ENCODE measurements at regions not wholly inside any gene's neighbourhood (a gene's known extent, or its start where the extent isn't known, plus 50 kb on each side); places are given as distances from the start of the nearest gene placed in this dataset.

DNA sequence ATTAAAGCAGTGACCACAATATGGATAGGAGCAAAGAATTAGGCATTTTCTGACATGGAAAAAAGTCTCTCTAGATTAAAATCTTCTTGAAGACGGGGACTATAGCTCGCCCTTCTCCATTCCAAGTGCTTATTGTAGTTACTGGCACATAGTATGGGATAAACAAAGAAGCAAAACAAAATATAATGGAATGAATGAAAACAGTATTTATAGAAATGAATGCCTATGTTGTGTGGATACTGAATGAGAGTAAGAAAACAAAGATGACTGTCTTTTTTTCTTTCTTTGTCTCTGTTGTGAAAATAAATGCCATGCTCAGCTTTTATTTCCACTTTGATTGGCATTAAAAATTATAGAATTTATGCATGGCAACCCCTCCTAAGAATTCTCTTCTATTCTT, 1414.3 kb upstream of the ACO1 start:
- H3K4me1 ChIP-seq (ENCODE audit: control insufficient read depth, insufficient read depth, low read length) = no peaks in the 10 kb centered on the region
- no peak overlapping the region for H3K27ac ChIP-seq (ENCODE audit: extremely low read depth, low read depth, low read length)
- ChIA-PET POLR2A (no interaction called here), CTCF (no interaction called here)
- no peaks in the 10 kb centered on the region for H3K36me3 ChIP-seq (ENCODE audit: control insufficient read depth in 2 of 2, insufficient read depth in 1 of 2, low read length in 2 of 2)
- no peak overlapping the region for H3K4me3 ChIP-seq (ENCODE audit: low read depth, low read length)
- TF ChIP-seq, protein P1, sequence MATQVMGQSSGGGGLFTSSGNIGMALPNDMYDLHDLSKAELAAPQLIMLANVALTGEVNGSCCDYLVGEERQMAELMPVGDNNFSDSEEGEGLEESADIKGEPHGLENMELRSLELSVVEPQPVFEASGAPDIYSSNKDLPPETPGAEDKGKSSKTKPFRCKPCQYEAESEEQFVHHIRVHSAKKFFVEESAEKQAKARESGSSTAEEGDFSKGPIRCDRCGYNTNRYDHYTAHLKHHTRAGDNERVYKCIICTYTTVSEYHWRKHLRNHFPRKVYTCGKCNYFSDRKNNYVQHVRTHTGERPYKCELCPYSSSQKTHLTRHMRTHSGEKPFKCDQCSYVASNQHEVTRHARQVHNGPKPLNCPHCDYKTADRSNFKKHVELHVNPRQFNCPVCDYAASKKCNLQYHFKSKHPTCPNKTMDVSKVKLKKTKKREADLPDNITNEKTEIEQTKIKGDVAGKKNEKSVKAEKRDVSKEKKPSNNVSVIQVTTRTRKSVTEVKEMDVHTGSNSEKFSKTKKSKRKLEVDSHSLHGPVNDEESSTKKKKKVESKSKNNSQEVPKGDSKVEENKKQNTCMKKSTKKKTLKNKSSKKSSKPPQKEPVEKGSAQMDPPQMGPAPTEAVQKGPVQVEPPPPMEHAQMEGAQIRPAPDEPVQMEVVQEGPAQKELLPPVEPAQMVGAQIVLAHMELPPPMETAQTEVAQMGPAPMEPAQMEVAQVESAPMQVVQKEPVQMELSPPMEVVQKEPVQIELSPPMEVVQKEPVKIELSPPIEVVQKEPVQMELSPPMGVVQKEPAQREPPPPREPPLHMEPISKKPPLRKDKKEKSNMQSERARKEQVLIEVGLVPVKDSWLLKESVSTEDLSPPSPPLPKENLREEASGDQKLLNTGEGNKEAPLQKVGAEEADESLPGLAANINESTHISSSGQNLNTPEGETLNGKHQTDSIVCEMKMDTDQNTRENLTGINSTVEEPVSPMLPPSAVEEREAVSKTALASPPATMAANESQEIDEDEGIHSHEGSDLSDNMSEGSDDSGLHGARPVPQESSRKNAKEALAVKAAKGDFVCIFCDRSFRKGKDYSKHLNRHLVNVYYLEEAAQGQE (tag by site-specific recombination; IDR thresholded peaks at IDR 0.05) = no peak
- TF ChIP-seq ZNF133 (tag by site-specific recombination; IDR thresholded peaks at IDR 0.05) = no peak
- no peak for TF ChIP-seq ZNF654 (tag by site-specific recombination; IDR thresholded peaks at IDR 0.05; ENCODE audit: low read depth)
- no peak for TF ChIP-seq ZNF211 (tag by site-specific recombination; IDR thresholded peaks at IDR 0.05; ENCODE audit: low read depth)
- TF ChIP-seq ZNF658 (tag by site-specific recombination; IDR thresholded peaks at IDR 0.05) = no peak
- no peak for TF ChIP-seq ZNF707 (tag by site-specific recombination; IDR thresholded peaks at IDR 0.05)
- no peak for TF ChIP-seq ZNF292 (tag by site-specific recombination; IDR thresholded peaks at IDR 0.05; ENCODE audit: borderline replicate concordance, low read depth)
- TF ChIP-seq ZNF529 (tag by site-specific recombination; IDR thresholded peaks at IDR 0.05; ENCODE audit: insufficient replicate concordance) = no peak
- no peak for TF ChIP-seq ZNF37A (tag by site-specific recombination; IDR thresholded peaks at IDR 0.05)
- TF ChIP-seq ZNF433 (tag by site-specific recombination; IDR thresholded peaks at IDR 0.05; ENCODE audit: low read depth) = no peak
- no peak for TF ChIP-seq SETDB1 (IDR thresholded peaks at IDR 0.05; ENCODE audit: insufficient read length, low read length)
- no peak for TF ChIP-seq ZNF571 (tag by site-specific recombination; IDR thresholded peaks at IDR 0.05)
- TF ChIP-seq ZNF239 (tag by site-specific recombination; IDR thresholded peaks at IDR 0.05) = no peak
- no peak for TF ChIP-seq ZNF561 (tag by site-specific recombination; IDR thresholded peaks at IDR 0.05; ENCODE audit: borderline replicate concordance)
- TF ChIP-seq ZNF785 (tag by site-specific recombination; IDR thresholded peaks at IDR 0.05) = no peak
- TF ChIP-seq, protein P2, sequence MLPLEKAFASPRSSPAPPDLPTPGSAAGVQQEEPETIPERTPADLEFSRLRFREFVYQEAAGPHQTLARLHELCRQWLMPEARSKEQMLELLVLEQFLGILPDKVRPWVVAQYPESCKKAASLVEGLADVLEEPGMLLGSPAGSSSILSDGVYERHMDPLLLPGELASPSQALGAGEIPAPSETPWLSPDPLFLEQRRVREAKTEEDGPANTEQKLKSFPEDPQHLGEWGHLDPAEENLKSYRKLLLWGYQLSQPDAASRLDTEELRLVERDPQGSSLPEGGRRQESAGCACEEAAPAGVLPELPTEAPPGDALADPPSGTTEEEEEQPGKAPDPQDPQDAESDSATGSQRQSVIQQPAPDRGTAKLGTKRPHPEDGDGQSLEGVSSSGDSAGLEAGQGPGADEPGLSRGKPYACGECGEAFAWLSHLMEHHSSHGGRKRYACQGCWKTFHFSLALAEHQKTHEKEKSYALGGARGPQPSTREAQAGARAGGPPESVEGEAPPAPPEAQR (tag by site-specific recombination; IDR thresholded peaks at IDR 0.05) = no peak
- no peaks in the 10 kb centered on the region for H3K9me3 ChIP-seq (ENCODE audit: control insufficient read depth, insufficient read depth, low read depth, low read length)

DNA sequence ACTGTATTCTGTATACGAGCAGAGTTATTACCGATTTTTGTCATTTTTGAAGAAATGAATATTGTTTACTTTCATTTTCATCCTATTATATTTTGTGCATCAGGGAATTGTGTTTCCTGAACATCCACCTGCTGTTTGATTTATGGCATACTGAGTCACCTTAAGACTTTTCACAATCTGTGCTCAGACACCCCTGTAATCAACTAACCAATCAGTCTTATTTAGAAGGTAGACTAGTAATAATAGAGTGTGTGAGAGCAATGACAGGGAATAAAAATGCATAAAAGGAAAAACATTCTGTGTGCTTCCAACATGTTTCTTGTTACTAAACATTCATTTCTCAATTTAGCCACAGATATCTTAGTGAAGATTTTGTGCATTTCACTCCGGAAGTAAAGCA, 1413.6 kb upstream of the ACO1 start:
- CTCF ChIA-PET = no interaction called here
- no peak for TF ChIP-seq KLF7 (tag by site-specific recombination; IDR thresholded peaks at IDR 0.05; ENCODE audit: borderline replicate concordance)
- TF ChIP-seq ZNF140 (tag by site-specific recombination; IDR thresholded peaks at IDR 0.05) = no peak
- TF ChIP-seq MEIS1 (CRISPR knock-in tag; IDR thresholded peaks at IDR 0.05; ENCODE audit: borderline replicate concordance) = no peak
- no peak for TF ChIP-seq ZNF530 (tag by site-specific recombination; IDR thresholded peaks at IDR 0.05; ENCODE audit: low read depth)
- no peak for TF ChIP-seq ZNF155 (tag by site-specific recombination; IDR thresholded peaks at IDR 0.05)
- no peak for TF ChIP-seq ZNF175 (tag by site-specific recombination; IDR thresholded peaks at IDR 0.05)
- TF ChIP-seq ZNF792 (tag by site-specific recombination; IDR thresholded peaks at IDR 0.05) = no peak
- TF ChIP-seq ZNF610 (tag by site-specific recombination; IDR thresholded peaks at IDR 0.05; ENCODE audit: borderline replicate concordance) = no peak
- Histone ChIP-seq H3K9me3 (ENCODE audit: control insufficient read depth, insufficient read depth, low read depth, low read length) (no peaks in the 10 kb centered on the region), H3K36me3 (ENCODE audit: control insufficient read depth in 2 of 2, insufficient read depth in 1 of 2, low read length in 2 of 2) (no peaks in the 10 kb centered on the region), H3K4me1 (ENCODE audit: control insufficient read depth, insufficient read depth, low read length) (no peaks in the 10 kb centered on the region), H3K27ac (ENCODE audit: extremely low read depth, low read depth, low read length) (no peak overlapping the region), H3K4me3 (ENCODE audit: low read depth, low read length) (no peak overlapping the region)
- POLR2A ChIA-PET = no interaction called here

All from HEK293 (cell line).